ENCODE measurements at regions not wholly inside any gene's neighbourhood (a gene's known extent, or its start where the extent isn't known, plus 50 kb on each side); places are given as distances from the start of the nearest gene placed in this dataset.
"Not testable (repeated sequence)": the region's sequence is repeated elsewhere in the genome, so short reads cannot be mapped to it uniquely, and the experiment has no call there.

GRCh38 chr1:172851856-172852255 lies 193.0 kb downstream of the FASLG start:
- Mint-ChIP-seq H3K4me1 (peaks cover 3% of the 10 kb centered on the region), H3K9me3 (peaks cover 10% of the 10 kb centered on the region), H3K36me3 (ENCODE audit: low read depth) (peaks cover 5% of the 10 kb centered on the region), H3K27me3 (peaks cover 8% of the 10 kb centered on the region), H3K4me3 (no peak overlapping the region), H3K27ac (no peak overlapping the region)
- ATAC-seq = no peak
- DNase-seq = no peak

- not testable (repeated sequence) for DNase-seq; H3K27me3 Mint-ChIP-seq; H3K27ac Mint-ChIP-seq; H3K9me3 Mint-ChIP-seq; H3K4me1 Mint-ChIP-seq; ATAC-seq; H3K4me3 Mint-ChIP-seq; H3K36me3 Mint-ChIP-seq (ENCODE audit: low read depth)
These were observed 194.8 kb downstream of the TNFSF18 start for GRCh38 chr1:172855983-172856382.

GRCh38 chr1:172863031-172863430 lies 187.7 kb downstream of the TNFSF18 start:
- Mint-ChIP-seq H3K27me3 (no peaks in the 10 kb centered on the region), H3K4me1 (peaks cover 6% of the 10 kb centered on the region), H3K4me3 (no peak overlapping the region), H3K36me3 (ENCODE audit: low read depth) (no peaks in the 10 kb centered on the region), H3K27ac (no peak overlapping the region), H3K9me3 (no peaks in the 10 kb centered on the region)
- no peak for DNase-seq
- ATAC-seq = no peak

- H3K27me3 Mint-ChIP-seq = peaks cover 4% of the 10 kb centered on the region
- no peaks in the 10 kb centered on the region for H3K36me3 Mint-ChIP-seq (ENCODE audit: low read depth)
- peaks cover 31% of the 10 kb centered on the region for H3K4me1 Mint-ChIP-seq
- ATAC-seq = peak; percentile 55
- no peak overlapping the region for H3K27ac Mint-ChIP-seq
- H3K9me3 Mint-ChIP-seq = no peaks in the 10 kb centered on the region
- no peak overlapping the region for H3K4me3 Mint-ChIP-seq
- no peak for DNase-seq
These were observed 183.4 kb downstream of the TNFSF18 start for GRCh38 chr1:172867216-172867818.

GRCh38 chr1:172870901-172871606 lies 179.7 kb downstream of the TNFSF18 start:
- Mint-ChIP-seq H3K4me3 (no peak overlapping the region), H3K36me3 (ENCODE audit: low read depth) (no peaks in the 10 kb centered on the region), H3K9me3 (no peaks in the 10 kb centered on the region), H3K27me3 (peaks cover 10% of the 10 kb centered on the region), H3K27ac (no peak overlapping the region), H3K4me1 (peaks cover 52% of the 10 kb centered on the region)
- ATAC-seq (peak; percentile 77), DNase-seq (no peak)

- peaks cover 46% of the 10 kb centered on the region for H3K4me1 Mint-ChIP-seq
- peaks cover 13% of the 10 kb centered on the region for H3K27me3 Mint-ChIP-seq
- DNase-seq = no peak
- H3K9me3 Mint-ChIP-seq = no peaks in the 10 kb centered on the region
- ATAC-seq = peak; percentile 91
- H3K36me3 Mint-ChIP-seq (ENCODE audit: low read depth) = no peaks in the 10 kb centered on the region
- peak overlapping the region; percentile 15 for H3K27ac Mint-ChIP-seq
- no peak overlapping the region for H3K4me3 Mint-ChIP-seq
These were observed 175.8 kb downstream of the TNFSF18 start for GRCh38 chr1:172874950-172875349.

- no peaks in the 10 kb centered on the region for H3K36me3 Mint-ChIP-seq (ENCODE audit: low read depth)
- no peaks in the 10 kb centered on the region for H3K9me3 Mint-ChIP-seq
- no peak overlapping the region for H3K4me3 Mint-ChIP-seq
- H3K27ac Mint-ChIP-seq = no peak overlapping the region
- DNase-seq (no peak), ATAC-seq (peak; percentile 48)
- H3K4me1 Mint-ChIP-seq = peaks cover 37% of the 10 kb centered on the region
- H3K27me3 Mint-ChIP-seq = peaks cover 16% of the 10 kb centered on the region
These were observed 174.8 kb downstream of the TNFSF18 start for GRCh38 chr1:172875892-172876291.

GRCh38 chr1:172882385-172882784 lies 168.4 kb downstream of the TNFSF18 start:
- peaks cover 17% of the 10 kb centered on the region for H3K27me3 Mint-ChIP-seq
- H3K9me3 Mint-ChIP-seq = no peaks in the 10 kb centered on the region
- ATAC-seq (no peak), DNase-seq (no peak)
- no peak overlapping the region for H3K27ac Mint-ChIP-seq
- H3K4me1 Mint-ChIP-seq = peaks cover 21% of the 10 kb centered on the region
- H3K4me3 Mint-ChIP-seq = no peak overlapping the region
- H3K36me3 Mint-ChIP-seq (ENCODE audit: low read depth) = no peaks in the 10 kb centered on the region

- Mint-ChIP-seq H3K27me3 (peaks cover 17% of the 10 kb centered on the region), H3K27ac (no peak overlapping the region), H3K4me1 (peaks cover 21% of the 10 kb centered on the region), H3K4me3 (no peak overlapping the region), H3K36me3 (ENCODE audit: low read depth) (no peaks in the 10 kb centered on the region), H3K9me3 (no peaks in the 10 kb centered on the region)
- ATAC-seq = peak; percentile 50
- DNase-seq = no peak
These were observed 167.9 kb downstream of the TNFSF18 start for GRCh38 chr1:172882791-172883386.

GRCh38 chr1:172883387-172883791 lies 167.4 kb downstream of the TNFSF18 start:
- H3K27ac Mint-ChIP-seq = peak overlapping the region; percentile 68
- H3K9me3 Mint-ChIP-seq = no peaks in the 10 kb centered on the region
- H3K4me3 Mint-ChIP-seq = no peak overlapping the region
- peak; percentile 90 for ATAC-seq
- peaks cover 17% of the 10 kb centered on the region for H3K27me3 Mint-ChIP-seq
- H3K36me3 Mint-ChIP-seq (ENCODE audit: low read depth) = no peaks in the 10 kb centered on the region
- peaks cover 21% of the 10 kb centered on the region for H3K4me1 Mint-ChIP-seq
- no peak for DNase-seq

GRCh38 chr1:172883844-172884243 lies 166.9 kb downstream of the TNFSF18 start:
- no peaks in the 10 kb centered on the region for H3K9me3 Mint-ChIP-seq
- H3K27me3 Mint-ChIP-seq = peaks cover 17% of the 10 kb centered on the region
- no peak overlapping the region for H3K4me3 Mint-ChIP-seq
- no peak for DNase-seq
- H3K4me1 Mint-ChIP-seq = peaks cover 21% of the 10 kb centered on the region
- peak overlapping the region; percentile 68 for H3K27ac Mint-ChIP-seq
- H3K36me3 Mint-ChIP-seq (ENCODE audit: low read depth) = no peaks in the 10 kb centered on the region
- ATAC-seq = peak; percentile 79

- Mint-ChIP-seq H3K9me3 (peaks cover 3% of the 10 kb centered on the region), H3K4me1 (peaks cover 21% of the 10 kb centered on the region), H3K27me3 (peaks cover 13% of the 10 kb centered on the region), H3K4me3 (no peak overlapping the region), H3K36me3 (ENCODE audit: low read depth) (no peaks in the 10 kb centered on the region), H3K27ac (no peak overlapping the region)
- DNase-seq (no peak), ATAC-seq (no peak)
These were observed 165.3 kb downstream of the TNFSF18 start for GRCh38 chr1:172885411-172885810.

GRCh38 chr1:172885971-172886370 lies 164.8 kb downstream of the TNFSF18 start:
- H3K27me3 Mint-ChIP-seq = peaks cover 10% of the 10 kb centered on the region
- no peak for ATAC-seq
- no peak overlapping the region for H3K4me3 Mint-ChIP-seq
- DNase-seq = no peak
- no peak overlapping the region for H3K27ac Mint-ChIP-seq
- H3K9me3 Mint-ChIP-seq = peaks cover 3% of the 10 kb centered on the region
- H3K36me3 Mint-ChIP-seq (ENCODE audit: low read depth) = no peaks in the 10 kb centered on the region
- H3K4me1 Mint-ChIP-seq = peaks cover 21% of the 10 kb centered on the region

GRCh38 chr1:172887162-172887561 lies 163.6 kb downstream of the TNFSF18 start:
- Mint-ChIP-seq H3K4me1 (peaks cover 21% of the 10 kb centered on the region), H3K36me3 (ENCODE audit: low read depth) (no peaks in the 10 kb centered on the region), H3K27ac (no peak overlapping the region), H3K4me3 (no peak overlapping the region), H3K9me3 (peaks cover 3% of the 10 kb centered on the region), H3K27me3 (peaks cover 8% of the 10 kb centered on the region)
- no peak for ATAC-seq
- no peak for DNase-seq

GRCh38 chr1:172893146-172893841 lies 157.4 kb downstream of the TNFSF18 start:
- Mint-ChIP-seq H3K4me1 (peaks cover 46% of the 10 kb centered on the region), H3K9me3 (peaks cover 6% of the 10 kb centered on the region), H3K36me3 (ENCODE audit: low read depth) (no peaks in the 10 kb centered on the region), H3K4me3 (no peak overlapping the region), H3K27me3 (no peaks in the 10 kb centered on the region), H3K27ac (peak overlapping the region; percentile 25)
- no peak for DNase-seq
- ATAC-seq = no peak
